ENCODE measurements at regions not wholly inside any gene's neighbourhood (a gene's known extent, or its start where the extent isn't known, plus 50 kb on each side); places are given as distances from the start of the nearest gene placed in this dataset.

- no peak for DNase-seq (ENCODE audit: low read depth)
- H3K4me3 ChIP-seq (ENCODE audit: low read depth, low read length) = no peak overlapping the region
- TF ChIP-seq CTCF (IDR thresholded peaks at IDR 0.05; ENCODE audit: control insufficient read depth, extremely low read depth, insufficient read depth) = no peak
Measured at GRCh38 chr2:120885749-120886148, 150.1 kb downstream of the GLI2 start.

GRCh38 chr2:120886534-120887319, 151.1 kb downstream of the GLI2 start:
- TF ChIP-seq CTCF (IDR thresholded peaks at IDR 0.05; ENCODE audit: control insufficient read depth, extremely low read depth, insufficient read depth) = no peak
- no peak overlapping the region for H3K4me3 ChIP-seq (ENCODE audit: low read depth, low read length)
- DNase-seq (ENCODE audit: low read depth) = no peak

GRCh38 chr2:120887320-120887697, 151.6 kb downstream of the GLI2 start:
- no peak for DNase-seq (ENCODE audit: low read depth)
- no peak overlapping the region for H3K4me3 ChIP-seq (ENCODE audit: low read depth, low read length)
- no peak for TF ChIP-seq CTCF (IDR thresholded peaks at IDR 0.05; ENCODE audit: control insufficient read depth, extremely low read depth, insufficient read depth)

GRCh38 chr2:120887741-120888231, 152.1 kb downstream of the GLI2 start:
- DNase-seq (ENCODE audit: low read depth) = no peak
- TF ChIP-seq CTCF (IDR thresholded peaks at IDR 0.05; ENCODE audit: control insufficient read depth, extremely low read depth, insufficient read depth) = no peak

GRCh38 chr2:120888851-120889250, 153.2 kb downstream of the GLI2 start:
- no peak for TF ChIP-seq CTCF (IDR thresholded peaks at IDR 0.05; ENCODE audit: control insufficient read depth, extremely low read depth, insufficient read depth)
- DNase-seq (ENCODE audit: low read depth) = no peak
- no peak overlapping the region for H3K4me3 ChIP-seq (ENCODE audit: low read depth, low read length)

More at GRCh38 chr2:120887741-120888231, 152.1 kb downstream of the GLI2 start:
- H3K4me3 ChIP-seq (ENCODE audit: low read depth, low read length) = no peak overlapping the region

- no peak overlapping the region for H3K4me3 ChIP-seq (ENCODE audit: low read depth, low read length)
- DNase-seq (ENCODE audit: low read depth) = no peak
- no peak for TF ChIP-seq CTCF (IDR thresholded peaks at IDR 0.05; ENCODE audit: control insufficient read depth, extremely low read depth, insufficient read depth)
Measured at GRCh38 chr2:120889936-120890335, 154.3 kb downstream of the GLI2 start.

All from LNCaP clone FGC (cell line).